GM13977 (cell line): ENCODE measurements at regions not wholly inside any gene's neighbourhood (a gene's known extent, or its start where the extent isn't known, plus 50 kb on each side); places are given as distances from the start of the nearest gene placed in this dataset.
"Not testable (repeated sequence)": the region's sequence is repeated elsewhere in the genome, so short reads cannot be mapped to it uniquely, and the experiment has no call there.

Experiments used
- DNase-seq: peaks from one replicate; pipeline ENCODE4 v3.0.0; 2012; ENCODE audit warnings: low spot score
- CTCF ChIP-seq: IDR thresholded peaks from 2 replicates; pipeline ENCODE4 v1.5.1; 2012; ENCODE audit warnings: mild to moderate bottlenecking, control low read depth; ENCODE audit not compliant: insufficient read depth; ENCODE audit errors: extremely low read depth, missing control alignments
- in situ Hi-C: fragments of 300-500 bp; cut with MboI; formaldehyde crosslinking; loops from one replicate; pipeline ENCODE4 v1.12.0; 2022; ENCODE audit warnings: low sequenced_read_pairs, low pct_unique_long_range_greater_than_20kb, mixed read lengths, inconsistent platforms; ENCODE audit not compliant: unreplicated experiment

- no peak for TF ChIP-seq CTCF
- in situ Hi-C loops: loop anchor here (25.0 kb wide), 1 partner anchor 149 kb away; no protein-coding TSS in a partner anchor
- no peak for DNase-seq
Measured at GRCh38 chr1:178038372-178038771, 55.5 kb upstream of the RASAL2 start.

GRCh38 chr1:178039891-178040290, 54.0 kb upstream of the RASAL2 start:
- in situ Hi-C loops: loop anchor here (25.0 kb wide), 1 partner anchor 147 kb away; no protein-coding TSS in a partner anchor
- TF ChIP-seq CTCF: no peak
- no peak for DNase-seq

GRCh38 chr1:178043940-178044339, 50.0 kb upstream of the RASAL2 start:
- DNase-seq: not testable (repeated sequence)
- in situ Hi-C loops: loop anchor here (25.0 kb wide), 1 partner anchor 143 kb away; no protein-coding TSS in a partner anchor
